ENCODE measurements at regions not wholly inside any gene's neighbourhood (a gene's known extent, or its start where the extent isn't known, plus 50 kb on each side); places are given as distances from the start of the nearest gene placed in this dataset.
"Not testable (repeated sequence)": the region's sequence is repeated elsewhere in the genome, so short reads cannot be mapped to it uniquely, and the experiment has no call there.

DNA sequence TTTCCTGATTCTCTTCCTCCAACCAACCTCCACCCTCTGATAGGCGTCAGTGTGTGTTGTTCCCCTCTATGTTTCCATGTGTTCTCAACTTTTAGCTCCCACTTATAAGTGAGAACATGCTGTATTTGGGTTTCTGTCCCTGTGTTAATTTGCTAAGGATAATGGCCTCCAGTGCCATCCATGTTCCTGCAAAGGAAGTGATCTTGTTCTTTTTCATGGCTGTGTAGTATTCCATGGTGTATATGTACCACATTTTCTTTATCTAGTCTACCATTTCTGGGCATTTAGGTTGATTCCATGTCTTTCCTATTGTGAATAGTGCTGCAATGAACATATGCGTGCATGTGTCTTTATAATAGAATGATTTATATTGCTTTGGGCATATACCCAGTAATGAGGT lies 107.1 kb upstream of the CPHXL start:
- not testable (repeated sequence) for TF ChIP-seq SUZ12 (IDR thresholded peaks at IDR 0.05); ARNT (IDR thresholded peaks at IDR 0.05); NFRKB (IDR thresholded peaks at IDR 0.05); SP1 (IDR thresholded peaks at IDR 0.05); ZNF384 (IDR thresholded peaks at IDR 0.05); FOXA1 (IDR thresholded peaks at IDR 0.05); TARDBP (IDR thresholded peaks at IDR 0.05); BHLHE40 (IDR thresholded peaks at IDR 0.05; ENCODE audit: borderline replicate concordance); FOXM1 (IDR thresholded peaks at IDR 0.05; ENCODE audit: borderline replicate concordance)

Data from HEK293T (cell line).